Osteoblast (primary cell): ENCODE measurements at regions not wholly inside any gene's neighbourhood (a gene's known extent, or its start where the extent isn't known, plus 50 kb on each side); places are given as distances from the start of the nearest gene placed in this dataset.

Experiments
- DNase-seq: peaks from one replicate; pipeline ENCODE4 v3.0.0; 2011; ENCODE audit warnings: low spot score, mixed read lengths; ENCODE audit not compliant: insufficient read length; ENCODE audit errors: missing footprints
- H2AFZ ChIP-seq: 2 replicates; pipeline ENCODE4 v1.6.0; 2011; ENCODE audit warnings: mild to moderate bottlenecking, low read length
- H3K27ac ChIP-seq: 2 replicates; pipeline ENCODE4 v1.5.1; 2011; ENCODE audit warnings: mild to moderate bottlenecking, low read depth, low read length, moderate library complexity
- H3K27me3 ChIP-seq: 2 replicates; pipeline ENCODE4 v1.6.0; 2012; ENCODE audit warnings: mild to moderate bottlenecking, control low read depth, inconsistent platforms, low read length, moderate library complexity; ENCODE audit not compliant: insufficient read depth
- H3K36me3 ChIP-seq: 2 replicates; pipeline ENCODE4 v1.5.1; 2011; ENCODE audit warnings: mild to moderate bottlenecking, low read length, control low read depth, moderate library complexity; ENCODE audit not compliant: insufficient read depth
- H3K4me1 ChIP-seq: 2 replicates; pipeline ENCODE4 v1.5.1; 2011; ENCODE audit warnings: mild to moderate bottlenecking, low read length, control low read depth, moderate library complexity; ENCODE audit not compliant: insufficient read depth
- H3K4me2 ChIP-seq: 2 replicates; pipeline ENCODE4 v1.6.0; 2011; ENCODE audit warnings: mild to moderate bottlenecking, low read length; ENCODE audit not compliant: insufficient read depth
- H3K4me3 ChIP-seq: fragments of 200-600 bp; sonication (generic); 3 replicates; pipeline ENCODE4 v1.5.1; 2012; ENCODE audit warnings: mild to moderate bottlenecking, low read length, inconsistent platforms; ENCODE audit not compliant: insufficient read depth
- H3K79me2 ChIP-seq: 2 replicates; pipeline ENCODE4 v1.6.0; 2012; ENCODE audit warnings: mild to moderate bottlenecking, low read length, control low read depth, inconsistent platforms; ENCODE audit not compliant: insufficient read depth
- H3K9me3 ChIP-seq: 2 replicates; pipeline ENCODE4 v1.5.1; 2011; ENCODE audit warnings: low read depth, low read length, control low read depth
- H4K20me1 ChIP-seq: 2 replicates; pipeline ENCODE4 v1.6.0; 2012; ENCODE audit warnings: mild to moderate bottlenecking, low read length, control low read depth; ENCODE audit not compliant: insufficient read depth
- CTCF ChIP-seq: IDR thresholded peaks from 2 replicates; pipeline ENCODE4 v1.5.1; 2011; ENCODE audit warnings: mild to moderate bottlenecking, low read depth, low read length, moderate library complexity; ENCODE audit errors: extremely low read depth

- Histone ChIP-seq H2AFZ (no peak overlapping the region), H3K4me1 (no peaks in the 10 kb centered on the region), H3K9me3 (no peaks in the 10 kb centered on the region), H3K4me3 (no peak overlapping the region), H3K4me2 (no peak overlapping the region), H3K27me3 (no peaks in the 10 kb centered on the region), H3K79me2 (no peaks in the 10 kb centered on the region), H4K20me1 (no peaks in the 10 kb centered on the region), H3K36me3 (no peaks in the 10 kb centered on the region), H3K27ac (no peak overlapping the region)
- no peak for DNase-seq
- no peak for TF ChIP-seq CTCF
Observed at GRCh38 chr2:156189584-156189983, 142.9 kb downstream of the NR4A2 start.

- Histone ChIP-seq H3K4me3 (no peak overlapping the region), H3K27ac (no peak overlapping the region), H3K36me3 (no peaks in the 10 kb centered on the region), H3K27me3 (no peaks in the 10 kb centered on the region), H3K79me2 (no peaks in the 10 kb centered on the region), H3K9me3 (no peaks in the 10 kb centered on the region), H2AFZ (no peak overlapping the region), H3K4me1 (no peaks in the 10 kb centered on the region), H4K20me1 (no peaks in the 10 kb centered on the region), H3K4me2 (no peak overlapping the region)
- no peak for TF ChIP-seq CTCF
- DNase-seq, result peak; percentile 13
Observed at GRCh38 chr2:156189143-156189542, 143.4 kb downstream of the NR4A2 start.

- no peaks in the 10 kb centered on the region for H4K20me1 ChIP-seq
- H3K27ac ChIP-seq, result no peak overlapping the region
- H3K4me1 ChIP-seq, result no peaks in the 10 kb centered on the region
- no peak overlapping the region for H3K4me3 ChIP-seq
- H3K27me3 ChIP-seq, result no peaks in the 10 kb centered on the region
- H3K9me3 ChIP-seq, result no peaks in the 10 kb centered on the region
- no peak overlapping the region for H3K4me2 ChIP-seq
- no peaks in the 10 kb centered on the region for H3K79me2 ChIP-seq
- H3K36me3 ChIP-seq, result no peaks in the 10 kb centered on the region
- no peak for TF ChIP-seq CTCF
- no peak for DNase-seq
- H2AFZ ChIP-seq, result no peak overlapping the region
Observed at GRCh38 chr2:156182132-156182531, 150.4 kb downstream of the NR4A2 start.

GRCh38 chr2:156181208-156181607 is 151.3 kb downstream of the NR4A2 start:
- Histone ChIP-seq H3K27me3 (no peaks in the 10 kb centered on the region), H3K27ac (no peak overlapping the region), H3K36me3 (no peaks in the 10 kb centered on the region), H3K9me3 (no peaks in the 10 kb centered on the region), H3K79me2 (no peaks in the 10 kb centered on the region), H4K20me1 (no peaks in the 10 kb centered on the region), H3K4me3 (no peak overlapping the region), H2AFZ (no peak overlapping the region), H3K4me1 (no peaks in the 10 kb centered on the region), H3K4me2 (no peak overlapping the region)
- DNase-seq, result no peak
- no peak for TF ChIP-seq CTCF
